Suprapubic skin (tissue), 3 donors: ENCODE measurements at regions not wholly inside any gene's neighbourhood (a gene's known extent, or its start where the extent isn't known, plus 50 kb on each side); places are given as distances from the start of the nearest gene placed in this dataset.

ENCODE experiments used
- CTCF ChIP-seq, 2 donors: fragments of 200-600 bp in 1 of 2; fragments of 450-650 bp in 1 of 2; sonication (generic) in 1 of 2; IDR thresholded peaks; one replicate each; pipeline ENCODE4 v1.5.1; 2016 to 2019; ENCODE audit warnings: antibody characterized with exemption in 2 of 2, mild to moderate bottlenecking in 1 of 2, moderate library complexity in 1 of 2
- EP300 ChIP-seq: sonication (generic); formaldehyde crosslinking; IDR thresholded peaks from one replicate; pipeline ENCODE4 v1.6.1; 2017; ENCODE audit warnings: antibody characterized with exemption

- TF ChIP-seq CTCF (IDR thresholded peaks at IDR 0.05) (no peak), EP300 (no peak)
Observed at GRCh38 chrX:122389005-122389404, 795.1 kb upstream of the GRIA3 start.
